HCT116 (cell line): ENCODE measurements at regions not wholly inside any gene's neighbourhood (a gene's known extent, or its start where the extent isn't known, plus 50 kb on each side); places are given as distances from the start of the nearest gene placed in this dataset.

Experiments
- ATAC-seq: fragments of 200-7000 bp; cut with Tn5 transposase; 2 replicates; pipeline ENCODE4 v1.9.1; 2020; ENCODE audit warnings: mild to moderate bottlenecking, moderate library complexity
- BruUV-seq: library from RNA; stranded (reverse); fragments of 400-500 nt; replicated peaks from 2 replicates; lab custom pipeline; 2021; lab: Mats Ljungman, UMichigan
- CTCF ChIA-PET: fragments of 300-600 bp; sonication (Branson Sonifier 250); formaldehyde crosslinking; loops from one replicate; lab custom pipeline; 2021; ENCODE audit warnings: antibody characterized with exemption; lab: Charles Lee
- POLR2A ChIA-PET: fragments of 300-600, 350-600 bp; sonication (Branson Sonifier 250); formaldehyde crosslinking; loops from one replicate; lab custom pipeline; 2021; ENCODE audit warnings: antibody characterized with exemption; lab: Charles Lee
- RAD21 ChIA-PET, 2 experiments: fragments of 300-600 bp; sonication (Branson Sonifier 250); formaldehyde crosslinking; loops; one replicate each; lab custom pipeline; 2023; ENCODE audit warnings: low total read pairs in 2 of 2; ENCODE audit not compliant: uncharacterized antibody in 2 of 2, unreplicated experiment in 2 of 2, low non-redundant PET in 1 of 2; lab: Charles Lee
- DNase-seq: peaks from one replicate; pipeline ENCODE4 v3.0.0-alpha.2; 2010; ENCODE audit warnings: low read depth, low spot score
- H2AFZ ChIP-seq: fragments of 200-600 bp; shearing (Covaris generic), sonication (generic); 2 replicates; pipeline ENCODE4 v1.6.1; 2017; ENCODE audit warnings: low read depth, mixed run types, mixed read lengths, antibody characterized with exemption, low read length; ENCODE audit not compliant: poor library complexity, severe bottlenecking
- H3K27ac ChIP-seq: 2 replicates; pipeline ENCODE4 v1.5.1; 2012; ENCODE audit warnings: low read depth, low read length
- H3K27me3 ChIP-seq: fragments of 200-600 bp; sonication (generic); 2 replicates; pipeline ENCODE4 v1.6.1; 2016; ENCODE audit warnings: mixed run types, low read length, mixed read lengths; ENCODE audit not compliant: insufficient read depth
- H3K36me3 ChIP-seq, 2 experiments: fragments of 200-500 bp in 1 of 2; fragments of 200-600 bp in 1 of 2; sonication (Bioruptor generic) in 1 of 2; sonication (generic) in 1 of 2; 2 replicates each; pipeline versions ENCODE4 v1.5.1 to v1.6.1; 2014 to 2016; ENCODE audit warnings: low read length in 2 of 2, inconsistent platforms in 1 of 2, mixed read lengths in 1 of 2, mixed run types in 1 of 2; ENCODE audit not compliant: insufficient read depth in 2 of 2, control insufficient read depth in 1 of 2
- H3K4me1 ChIP-seq, 2 experiments: fragments of 200-600 bp in 1 of 2; sonication (generic) in 1 of 2; 2 replicates each; pipeline versions ENCODE4 v1.5.1 to v1.6.1; 2012 to 2017; ENCODE audit warnings: low read length in 2 of 2, inconsistent platforms in 1 of 2, mild to moderate bottlenecking in 1 of 2, mixed read lengths in 1 of 2, mixed run types in 1 of 2, moderate library complexity in 1 of 2; ENCODE audit not compliant: insufficient read depth in 2 of 2, control insufficient read depth in 1 of 2
- H3K4me2 ChIP-seq: fragments of 200-600 bp; sonication (generic); 2 replicates; pipeline ENCODE4 v1.6.1; 2017; ENCODE audit warnings: mixed run types, low read length, mixed read lengths
- H3K4me3 ChIP-seq, 2 experiments: fragments of 200-600 bp in 1 of 2; sonication (generic) in 1 of 2; replicated peaks in 1 of 2; 2 replicates each; pipeline ENCODE4 v1.5.1; 2011 to 2016; ENCODE audit warnings: low read length in 2 of 2, control low read depth in 1 of 2, low read depth in 1 of 2, mild to moderate bottlenecking in 1 of 2, mixed read lengths in 1 of 2, mixed run types in 1 of 2
- H3K79me2 ChIP-seq: fragments of 200-600 bp; sonication (generic); 2 replicates; pipeline ENCODE4 v1.6.1; 2017; ENCODE audit warnings: mild to moderate bottlenecking, mixed run types, low read length, moderate library complexity, mixed read lengths; ENCODE audit not compliant: insufficient read depth
- H3K9ac ChIP-seq: fragments of 200-600 bp; sonication (generic); 2 replicates; pipeline ENCODE4 v1.6.1; 2016; ENCODE audit warnings: low read length, mixed read lengths
- H3K9me2 ChIP-seq: fragments of 200-600 bp; sonication (generic), shearing (Covaris generic); 2 replicates; pipeline ENCODE4 v1.6.1; 2017; ENCODE audit warnings: mixed run types, mild to moderate bottlenecking, moderate library complexity; ENCODE audit not compliant: insufficient read depth
- H3K9me3 ChIP-seq, 2 experiments: fragments of 200-500 bp in 1 of 2; fragments of 200-600 bp in 1 of 2; sonication (Bioruptor generic) in 1 of 2; sonication (generic) in 1 of 2; 2 replicates each; pipeline ENCODE4 v1.6.1; 2014 to 2017; ENCODE audit warnings: low read length in 2 of 2, mixed read lengths in 2 of 2, inconsistent platforms in 1 of 2, low read depth in 1 of 2, mild to moderate bottlenecking in 1 of 2, mixed run types in 1 of 2, moderate library complexity in 1 of 2; ENCODE audit not compliant: control insufficient read depth in 1 of 2, insufficient read depth in 1 of 2
- H4K20me1 ChIP-seq: fragments of 200-600 bp; sonication (generic), shearing (Covaris generic); 2 replicates; pipeline ENCODE4 v1.6.1; 2017; ENCODE audit warnings: mixed run types, mild to moderate bottlenecking, moderate library complexity; ENCODE audit not compliant: insufficient read depth
- EZH2 ChIP-seq: fragments of 200-600 bp; sonication (generic); IDR thresholded peaks from 2 replicates; pipeline ENCODE4 v1.6.1; 2017; ENCODE audit warnings: antibody characterized with exemption, mixed run types
- JUND ChIP-seq: IDR thresholded peaks from 2 replicates; pipeline ENCODE4 v1.6.1; 2012
- POLR2A ChIP-seq: IDR thresholded peaks from 2 replicates; pipeline ENCODE4 v1.7.0; 2011; ENCODE audit warnings: borderline replicate concordance; ENCODE audit not compliant: insufficient read depth, insufficient read length; ENCODE audit errors: extremely low read depth
- POLR2AphosphoS5 ChIP-seq: IDR thresholded peaks from 2 replicates; pipeline ENCODE4 v1.6.1; 2011; ENCODE audit warnings: mild to moderate bottlenecking, low read depth, low read length, moderate library complexity
- SIN3A ChIP-seq: IDR thresholded peaks from 2 replicates; pipeline ENCODE4 v1.6.1; 2012; ENCODE audit warnings: low read depth
- YY1 ChIP-seq: IDR thresholded peaks from 2 replicates; pipeline ENCODE4 v1.6.1; 2011; ENCODE audit warnings: low read length, low read depth, moderate library complexity, mild to moderate bottlenecking; ENCODE audit not compliant: insufficient replicate concordance; ENCODE audit errors: extremely low read depth
- ZBTB33 ChIP-seq: IDR thresholded peaks from 2 replicates; pipeline ENCODE4 v1.6.1; 2011; ENCODE audit warnings: mild to moderate bottlenecking, low read length, moderate library complexity; ENCODE audit not compliant: insufficient replicate concordance; ENCODE audit errors: extremely low read depth
- ZFX ChIP-seq: fragments of 450-650 bp; IDR thresholded peaks from 2 replicates; pipeline ENCODE4 v1.6.1; 2017
- ZNF274 ChIP-seq: fragments of 200-500 bp; sonication (Bioruptor generic); IDR thresholded peaks from 2 replicates; pipeline ENCODE4 v1.6.1; 2014; ENCODE audit warnings: mild to moderate bottlenecking, low read depth, low read length, inconsistent platforms
- intact Hi-C: fragments of 100-400 bp; cut with micrococcal nuclease; formaldehyde crosslinking; loops from 2 replicates; pipeline ENCODE4 v1.10.0; 2022

GRCh38 chr4:89556601-89557305, 249.2 kb upstream of the GPRIN3 start:
- Histone ChIP-seq H3K9me3 (no peaks in the 10 kb centered on the region), H3K9ac (no peak overlapping the region), H3K9me2 (no peaks in the 10 kb centered on the region), H3K4me1 (no peaks in the 10 kb centered on the region), H2AFZ (no peak overlapping the region), H3K27me3 (no peaks in the 10 kb centered on the region), H3K4me2 (no peak overlapping the region), H3K27ac (no peak overlapping the region), H4K20me1 (no peaks in the 10 kb centered on the region)
- ChIA-PET CTCF (interaction anchor here (1.7 kb wide), 1 partner anchor 9 kb away, joined by 4 read pairs; no protein-coding TSS in a partner anchor), RAD21 (no interaction called here)
- BruUV-seq = no TSS peak
- intact Hi-C loops = no loop called here
- no peak for TF ChIP-seq POLR2A
- no peak for TF ChIP-seq ZNF274
- TF ChIP-seq YY1 = no peak
- TF ChIP-seq SIN3A = no peak
- no peak for TF ChIP-seq EZH2
- TF ChIP-seq JUND = no peak
- TF ChIP-seq ZBTB33 = no peak
- no peak for TF ChIP-seq POLR2AphosphoS5
- no peak for TF ChIP-seq ZFX
- TF ChIP-seq, all 23 proteins: peak for 0
- no peak overlapping the region for H3K4me3 ChIP-seq
- POLR2A ChIA-PET = no interaction called here
- no peak for DNase-seq
- H3K79me2 ChIP-seq = no peaks in the 10 kb centered on the region
- ATAC-seq = no peak
- H3K36me3 ChIP-seq = no peaks in the 10 kb centered on the region
